Stimulated activated CD4-positive, alpha-beta T cell treated with anti-CD3 and anti-CD28 coated beads, Interleukin-4, amount 100 ng/mL, for 1 hour (primary cell): ENCODE measurements at regions not wholly inside any gene's neighbourhood (a gene's known extent, or its start where the extent isn't known, plus 50 kb on each side); places are given as distances from the start of the nearest gene placed in this dataset.
"Not testable (repeated sequence)": the region's sequence is repeated elsewhere in the genome, so short reads cannot be mapped to it uniquely, and the experiment has no call there.

Experiments used
- DNase-seq: peaks from one replicate; pipeline ENCODE4 v3.0.0-alpha.2; 2020

GRCh38 chr21:39022035-39022434, 161.2 kb downstream of the PSMG1 start:
- no peak for DNase-seq

- DNase-seq: no peak
These were observed 161.8 kb downstream of the PSMG1 start for GRCh38 chr21:39021478-39021832.

GRCh38 chr21:39020751-39021477, 162.3 kb downstream of the PSMG1 start:
- no peak for DNase-seq

GRCh38 chr21:39018730-39019129, 164.5 kb downstream of the PSMG1 start:
- no peak for DNase-seq

- no peak for DNase-seq
These were observed 166.4 kb downstream of the PSMG1 start for GRCh38 chr21:39016740-39017315.

- no peak for DNase-seq
These were observed 168.5 kb downstream of the PSMG1 start for GRCh38 chr21:39014747-39015146.

- DNase-seq: no peak
These were observed 170.7 kb downstream of the PSMG1 start for GRCh38 chr21:39012326-39013230.

- DNase-seq: no peak
These were observed 171.3 kb downstream of the PSMG1 start for GRCh38 chr21:39011911-39012310.

- no peak for DNase-seq
These were observed 172.4 kb downstream of the PSMG1 start for GRCh38 chr21:39010629-39011404.

GRCh38 chr21:39009587-39010225, 173.5 kb downstream of the PSMG1 start:
- no peak for DNase-seq

GRCh38 chr21:39007985-39008384, 175.3 kb downstream of the PSMG1 start:
- DNase-seq: no peak

- no peak for DNase-seq
These were observed 175.7 kb downstream of the PSMG1 start for GRCh38 chr21:39007532-39007931.

- DNase-seq: no peak
These were observed 176.5 kb downstream of the PSMG1 start for GRCh38 chr21:39006571-39007311.

GRCh38 chr21:39005502-39005787, 177.8 kb downstream of the PSMG1 start:
- DNase-seq: no peak

- no peak for DNase-seq
These were observed 178.4 kb downstream of the PSMG1 start for GRCh38 chr21:39004634-39005501.

- DNase-seq: no peak
These were observed 179.1 kb downstream of the PSMG1 start for GRCh38 chr21:39003982-39004633.

- DNase-seq: no peak
These were observed 181.9 kb downstream of the PSMG1 start for GRCh38 chr21:39001341-39001740.

GRCh38 chr21:39000496-39000895, 182.8 kb downstream of the PSMG1 start:
- DNase-seq: no peak

GRCh38 chr21:38999161-38999560, 184.1 kb downstream of the PSMG1 start:
- DNase-seq: no peak

- DNase-seq: not testable (repeated sequence)
These were observed 185.0 kb downstream of the PSMG1 start for GRCh38 chr21:38998281-38998680.

GRCh38 chr21:38997843-38998175, 185.4 kb downstream of the PSMG1 start:
- not testable (repeated sequence) for DNase-seq
